NT2/D1 (cell line): ENCODE measurements at regions not wholly inside any gene's neighbourhood (a gene's known extent, or its start where the extent isn't known, plus 50 kb on each side); places are given as distances from the start of the nearest gene placed in this dataset.

Experiments
- YY1 ChIP-seq: IDR thresholded peaks from 2 replicates; pipeline ENCODE4 v1.6.1; 2011; ENCODE audit not compliant: insufficient read length, insufficient read depth
- ZNF274 ChIP-seq: IDR thresholded peaks from 2 replicates; pipeline ENCODE4 v1.6.1; 2011; ENCODE audit warnings: mild to moderate bottlenecking, low read depth, low read length

GRCh38 chr3:107969525-107969924, 121.3 kb downstream of the CD47 start:
- no peak for TF ChIP-seq YY1
- no peak for TF ChIP-seq ZNF274
